Left ventricle myocardium inferior (tissue), 1 donor: ENCODE measurements at regions not wholly inside any gene's neighbourhood (a gene's known extent, or its start where the extent isn't known, plus 50 kb on each side); places are given as distances from the start of the nearest gene placed in this dataset.
"Not testable (repeated sequence)": the region's sequence is repeated elsewhere in the genome, so short reads cannot be mapped to it uniquely, and the experiment has no call there.

ENCODE experiments used
- DNase-seq: peaks from one replicate; pipeline ENCODE4 v3.0.0-alpha.2; 2020
- H3K27ac ChIP-seq: fragments of 200-600 bp; replicated peaks from 2 replicates; pipeline ENCODE4 v1.8.0; 2021
- H3K27me3 ChIP-seq: fragments of 200-600 bp; 2 replicates; pipeline ENCODE4 v1.8.0; 2021; ENCODE audit warnings: low read depth
- H3K36me3 ChIP-seq: fragments of 200-600 bp; 2 replicates; pipeline ENCODE4 v1.8.0; 2021
- H3K4me1 ChIP-seq: fragments of 200-600 bp; 2 replicates; pipeline ENCODE4 v1.8.0; 2021
- H3K4me3 ChIP-seq: fragments of 200-600 bp; 2 replicates; pipeline ENCODE4 v1.8.0; 2021; ENCODE audit warnings: mild to moderate bottlenecking, moderate library complexity
- H3K9me3 ChIP-seq: fragments of 200-600 bp; replicated peaks from 2 replicates; pipeline ENCODE4 v1.8.0; 2021
- intact Hi-C: fragments of 100-400 bp; cut with micrococcal nuclease; formaldehyde crosslinking; loops from one replicate; pipeline ENCODE4 v1.11.0; 2022
- TF ChIP-seq, protein P1 (sequence below): fragments of 200-600 bp; IDR thresholded peaks from 2 replicates; pipeline ENCODE4 v1.8.0; 2021; ENCODE audit warnings: antibody characterized with exemption, mild to moderate bottlenecking, borderline replicate concordance
- donor health status: DM: no; HTN: yes; CAD: no; lungs with severe emphysema.

DNA sequence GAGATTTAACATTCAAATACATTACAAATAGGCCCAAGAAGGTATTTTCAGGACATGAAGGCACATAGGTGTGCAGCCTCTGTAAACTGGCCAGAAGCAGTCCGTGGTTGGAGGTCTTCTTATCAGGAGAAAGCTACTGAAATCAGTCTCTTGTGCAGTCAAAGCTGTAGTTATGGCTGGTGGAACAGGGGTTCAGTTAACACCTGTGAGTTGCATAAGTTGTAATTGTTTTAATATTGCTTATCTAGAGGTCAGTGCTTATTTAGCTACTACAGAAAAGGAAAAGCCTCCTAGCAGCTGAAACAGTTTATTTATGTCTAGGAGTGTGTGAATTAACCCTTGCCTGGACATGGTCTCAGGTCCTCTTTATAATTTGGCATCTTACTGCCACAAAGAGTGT, 377.6 kb upstream of the MDGA2 start:
- no peaks in the 10 kb centered on the region for H3K36me3 ChIP-seq
- peaks cover 16% of the 10 kb centered on the region for H3K9me3 ChIP-seq
- no peaks in the 10 kb centered on the region for H3K27me3 ChIP-seq
- TF ChIP-seq, protein P1, sequence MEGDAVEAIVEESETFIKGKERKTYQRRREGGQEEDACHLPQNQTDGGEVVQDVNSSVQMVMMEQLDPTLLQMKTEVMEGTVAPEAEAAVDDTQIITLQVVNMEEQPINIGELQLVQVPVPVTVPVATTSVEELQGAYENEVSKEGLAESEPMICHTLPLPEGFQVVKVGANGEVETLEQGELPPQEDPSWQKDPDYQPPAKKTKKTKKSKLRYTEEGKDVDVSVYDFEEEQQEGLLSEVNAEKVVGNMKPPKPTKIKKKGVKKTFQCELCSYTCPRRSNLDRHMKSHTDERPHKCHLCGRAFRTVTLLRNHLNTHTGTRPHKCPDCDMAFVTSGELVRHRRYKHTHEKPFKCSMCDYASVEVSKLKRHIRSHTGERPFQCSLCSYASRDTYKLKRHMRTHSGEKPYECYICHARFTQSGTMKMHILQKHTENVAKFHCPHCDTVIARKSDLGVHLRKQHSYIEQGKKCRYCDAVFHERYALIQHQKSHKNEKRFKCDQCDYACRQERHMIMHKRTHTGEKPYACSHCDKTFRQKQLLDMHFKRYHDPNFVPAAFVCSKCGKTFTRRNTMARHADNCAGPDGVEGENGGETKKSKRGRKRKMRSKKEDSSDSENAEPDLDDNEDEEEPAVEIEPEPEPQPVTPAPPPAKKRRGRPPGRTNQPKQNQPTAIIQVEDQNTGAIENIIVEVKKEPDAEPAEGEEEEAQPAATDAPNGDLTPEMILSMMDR = no peak
- H3K4me3 ChIP-seq = no peak overlapping the region
- no peak for DNase-seq
- intact Hi-C loops = no loop called here
- H3K27ac ChIP-seq = no peak overlapping the region
- no peaks in the 10 kb centered on the region for H3K4me1 ChIP-seq

DNA sequence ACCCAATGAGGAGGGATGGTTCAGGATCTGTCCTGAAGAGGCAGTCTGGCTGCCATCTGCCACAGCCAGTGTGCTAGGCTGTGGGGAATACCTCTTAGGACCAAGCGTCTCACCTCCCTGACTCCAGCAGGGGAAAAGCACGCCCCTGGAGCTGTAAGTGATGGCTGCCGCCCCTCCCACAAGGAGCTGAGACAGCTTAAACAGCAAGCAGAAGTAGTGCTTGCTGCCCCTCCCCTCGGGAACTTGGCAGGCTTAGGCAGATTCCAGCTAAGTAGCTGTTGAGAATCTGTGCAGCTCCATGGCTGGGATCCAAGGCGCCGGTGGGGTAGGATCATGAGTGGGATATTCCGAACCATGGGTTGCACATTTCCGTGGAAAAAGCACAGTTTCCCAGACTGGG, 360.4 kb upstream of the MDGA2 start:
- no peak overlapping the region for H3K4me3 ChIP-seq
- no peak overlapping the region for H3K27ac ChIP-seq
- no peaks in the 10 kb centered on the region for H3K36me3 ChIP-seq
- TF ChIP-seq, protein P1 = no peak
- intact Hi-C loops = no loop called here
- no peak for DNase-seq
- no peaks in the 10 kb centered on the region for H3K27me3 ChIP-seq
- H3K4me1 ChIP-seq = no peaks in the 10 kb centered on the region
- peaks cover 32% of the 10 kb centered on the region for H3K9me3 ChIP-seq

DNA sequence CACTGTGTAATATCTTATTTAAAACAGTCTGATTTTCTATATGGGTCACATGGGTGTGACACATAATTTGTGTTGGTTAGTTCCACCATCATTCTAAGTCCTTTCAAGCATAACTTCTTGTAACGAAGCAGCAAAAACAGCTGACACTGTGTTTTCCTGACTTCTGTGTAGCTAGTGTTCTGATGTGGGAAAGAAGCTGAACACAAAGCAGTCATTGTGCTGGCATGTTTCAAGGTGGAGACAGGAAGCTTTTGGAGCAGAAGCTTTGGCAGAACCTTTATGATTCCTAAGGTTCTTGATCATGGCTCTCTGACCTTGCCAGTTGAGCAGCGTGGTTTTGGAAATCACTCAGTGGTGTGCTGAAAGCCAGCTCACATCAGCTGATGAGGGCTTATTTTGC, 351.7 kb upstream of the MDGA2 start:
- H3K27me3 ChIP-seq = no peaks in the 10 kb centered on the region
- no peaks in the 10 kb centered on the region for H3K4me1 ChIP-seq
- no peak overlapping the region for H3K27ac ChIP-seq
- DNase-seq = no peak
- peaks cover 11% of the 10 kb centered on the region for H3K9me3 ChIP-seq
- H3K36me3 ChIP-seq = no peaks in the 10 kb centered on the region
- intact Hi-C loops = no loop called here
- TF ChIP-seq, protein P1 = no peak
- no peak overlapping the region for H3K4me3 ChIP-seq

DNA sequence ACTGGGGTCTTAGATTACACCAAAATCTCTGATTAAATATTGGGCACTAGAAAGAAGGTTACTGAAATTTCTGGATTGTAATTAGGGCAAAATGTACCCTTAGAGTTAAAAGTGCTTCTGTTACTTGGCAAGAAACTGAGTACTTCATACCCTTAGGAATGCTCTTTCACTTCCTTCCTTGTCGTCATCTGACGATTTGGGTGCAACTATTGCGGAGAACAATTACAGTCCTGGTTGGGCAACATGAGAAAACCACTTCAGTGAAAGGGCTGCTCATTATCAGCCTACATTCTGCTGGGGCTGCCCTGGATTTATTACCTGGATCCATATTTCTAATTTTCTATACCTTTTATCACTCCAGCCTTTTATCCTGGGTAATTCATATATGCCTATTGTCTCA, 348.5 kb upstream of the MDGA2 start:
- TF ChIP-seq, protein P1 = no peak
- intact Hi-C loops = no loop called here
- H3K4me1 ChIP-seq = no peaks in the 10 kb centered on the region
- no peaks in the 10 kb centered on the region for H3K27me3 ChIP-seq
- H3K36me3 ChIP-seq = no peaks in the 10 kb centered on the region
- no peak overlapping the region for H3K27ac ChIP-seq
- DNase-seq = no peak
- H3K9me3 ChIP-seq = no peaks in the 10 kb centered on the region
- no peak overlapping the region for H3K4me3 ChIP-seq

DNA sequence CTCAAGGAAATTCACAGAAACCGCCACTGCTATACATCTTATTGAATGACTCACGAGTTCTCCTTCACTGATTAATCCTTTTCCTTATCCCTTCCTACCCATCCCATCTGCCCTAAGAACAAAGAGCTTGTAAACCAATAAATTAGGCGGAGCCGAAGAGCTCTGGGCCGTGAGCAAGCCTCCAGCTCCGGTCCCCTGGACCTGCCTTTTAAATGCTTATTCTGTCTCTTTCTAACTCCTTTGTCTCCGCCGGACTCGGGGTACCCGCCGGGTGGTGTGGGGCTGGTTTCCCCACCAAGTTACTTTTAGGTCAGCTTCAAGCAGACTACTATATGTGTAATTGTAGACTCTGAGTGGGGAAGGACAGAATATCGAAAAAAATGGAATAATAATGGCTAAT, 336.1 kb upstream of the MDGA2 start:
- H3K27ac ChIP-seq, DNase-seq, H3K27me3 ChIP-seq, intact Hi-C loops, H3K4me3 ChIP-seq, H3K36me3 ChIP-seq, H3K4me1 ChIP-seq: not testable (repeated sequence)
- peaks cover 15% of the 10 kb centered on the region for H3K9me3 ChIP-seq

DNA sequence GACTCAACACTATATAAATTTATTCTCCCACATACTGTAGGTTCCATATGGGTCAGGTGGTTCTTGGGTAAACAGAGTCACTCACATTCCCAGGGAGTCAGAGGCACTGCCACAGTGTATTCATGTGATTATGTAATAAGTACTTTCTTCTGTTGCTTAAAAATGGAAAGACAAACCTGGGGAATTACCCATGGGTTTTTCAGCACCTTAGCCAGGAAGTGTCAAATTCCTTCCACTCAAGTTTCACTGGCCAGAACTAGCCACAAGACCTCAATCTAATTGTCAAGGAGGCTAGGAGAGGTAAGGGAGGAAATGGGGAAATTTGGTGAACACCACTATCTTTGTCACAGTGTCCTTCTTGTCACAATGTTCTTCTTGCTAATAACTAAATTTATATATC, 333.2 kb upstream of the MDGA2 start:
- Histone ChIP-seq H3K36me3 (no peaks in the 10 kb centered on the region), H3K4me3 (no peak overlapping the region), H3K27ac (no peak overlapping the region), H3K9me3 (peaks cover 8% of the 10 kb centered on the region), H3K4me1 (no peaks in the 10 kb centered on the region), H3K27me3 (no peaks in the 10 kb centered on the region)
- DNase-seq = no peak
- intact Hi-C loops = no loop called here
- TF ChIP-seq, protein P1 = no peak
